Prostate gland (tissue), 2 donors: ENCODE measurements at regions not wholly inside any gene's neighbourhood (a gene's known extent, or its start where the extent isn't known, plus 50 kb on each side); places are given as distances from the start of the nearest gene placed in this dataset.

Experiments used
- CTCF ChIP-seq, 4 experiments: fragments of 200-600 bp in 2 of 4; fragments of 450-650 bp in 2 of 4; sonication (generic) in 2 of 4; IDR thresholded peaks; 1 replicate in 3 of 4; 2 replicates in 1 of 4; pipeline ENCODE4 v1.5.1; 2016 to 2019; ENCODE audit warnings: antibody characterized with exemption in 4 of 4, mild to moderate bottlenecking in 2 of 4, moderate library complexity in 2 of 4
- POLR2A ChIP-seq: fragments of 450-650 bp; IDR thresholded peaks from one replicate; pipeline ENCODE4 v1.6.1; 2016; ENCODE audit warnings: antibody characterized with exemption, mild to moderate bottlenecking
- POLR2AphosphoS5 ChIP-seq: sonication (generic); formaldehyde crosslinking; IDR thresholded peaks from one replicate; pipeline ENCODE4 v1.6.1; 2017; ENCODE audit warnings: antibody characterized with exemption

DNA sequence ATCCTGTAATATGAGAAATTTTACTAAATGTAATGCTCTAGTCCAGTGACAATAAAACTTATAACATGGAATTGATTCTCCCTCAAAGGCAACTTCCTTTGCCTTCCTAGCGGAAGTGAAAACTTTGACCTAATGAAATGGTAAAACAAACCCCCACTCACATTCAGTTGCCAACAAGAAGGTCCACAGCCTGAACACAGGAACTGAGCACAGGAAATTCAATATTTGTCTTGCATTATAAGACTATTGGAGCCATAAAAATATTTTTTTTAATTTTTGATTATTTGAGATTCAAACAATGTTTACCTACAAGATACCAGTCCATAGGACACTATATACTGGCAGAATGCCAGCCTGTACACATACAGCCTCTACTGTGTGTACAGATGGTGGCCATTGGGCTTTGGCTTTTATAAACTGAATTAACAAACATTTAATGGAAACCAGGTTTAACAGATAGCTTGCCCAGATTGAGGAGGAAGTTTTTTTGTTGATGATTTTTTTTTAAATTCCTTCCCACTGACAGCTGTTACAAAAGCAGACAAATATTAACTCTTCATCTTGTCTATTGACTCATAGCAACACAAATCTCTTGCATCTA is 481.5 kb upstream of the JAG1 start:
- TF ChIP-seq CTCF (IDR thresholded peaks at IDR 0.05) (no peak), POLR2AphosphoS5 (no peak), POLR2A (no peak)
